Panc1 (cell line): ENCODE measurements at regions not wholly inside any gene's neighbourhood (a gene's known extent, or its start where the extent isn't known, plus 50 kb on each side); places are given as distances from the start of the nearest gene placed in this dataset.

ENCODE experiments used
- ATAC-seq: fragments of 200-7000 bp; cut with Tn5 transposase; 2 replicates; pipeline ENCODE4 v1.9.1; 2020; ENCODE audit warnings: mild to moderate bottlenecking, moderate library complexity
- BruUV-seq: library from RNA; stranded (reverse); fragments of 400-500 nt; replicated peaks from 2 replicates; lab custom pipeline; 2021; lab: Mats Ljungman, UMichigan
- CTCF ChIA-PET: fragments of 300-600 bp; sonication (Branson Sonifier 250); formaldehyde crosslinking; loops from one replicate; lab custom pipeline; 2022; ENCODE audit warnings: antibody characterized with exemption; lab: Charles Lee
- POLR2A ChIA-PET: fragments of 300-600 bp; sonication (Branson Sonifier 250); formaldehyde crosslinking; loops from one replicate; lab custom pipeline; 2022; ENCODE audit warnings: antibody characterized with exemption; lab: Charles Lee
- DNase-seq: peaks from one replicate; pipeline ENCODE4 v3.0.0-alpha.2; 2010; ENCODE audit warnings: low read depth, low spot score
- H3K27ac ChIP-seq: 2 replicates; pipeline ENCODE4 v1.5.1; 2011; ENCODE audit warnings: mild to moderate bottlenecking, low read length, inconsistent platforms
- H3K27me3 ChIP-seq: fragments of 200-500 bp; sonication (Bioruptor generic); 2 replicates; pipeline ENCODE4 v1.6.0; 2014; ENCODE audit warnings: low read length, inconsistent platforms; ENCODE audit not compliant: control insufficient read depth, insufficient read depth
- H3K36me3 ChIP-seq: fragments of 200-500 bp; sonication (Bioruptor generic); 2 replicates; pipeline ENCODE4 v1.5.1; 2014; ENCODE audit warnings: inconsistent platforms, mild to moderate bottlenecking, low read length, moderate library complexity; ENCODE audit not compliant: control insufficient read depth, insufficient read depth
- H3K4me1 ChIP-seq: 2 replicates; pipeline ENCODE4 v1.5.1; 2011; ENCODE audit warnings: inconsistent platforms, mild to moderate bottlenecking, low read length, moderate library complexity; ENCODE audit not compliant: control insufficient read depth, insufficient read depth
- H3K4me3 ChIP-seq, 2 experiments: 2 replicates each; pipeline ENCODE4 v1.5.1; 2011 to 2012; ENCODE audit warnings: low read depth in 2 of 2, low read length in 2 of 2, mild to moderate bottlenecking in 2 of 2, inconsistent platforms in 1 of 2, moderate library complexity in 1 of 2
- H3K9me3 ChIP-seq: fragments of 200-500 bp; sonication (Bioruptor generic); 2 replicates; pipeline ENCODE4 v1.5.1; 2014; ENCODE audit warnings: low read depth, mild to moderate bottlenecking, inconsistent platforms, low read length, moderate library complexity; ENCODE audit not compliant: control insufficient read depth, insufficient read depth
- CTCF ChIP-seq: fragments of 450-650 bp; IDR thresholded peaks from 2 replicates; pipeline ENCODE4 v1.5.1; 2017; ENCODE audit warnings: mild to moderate bottlenecking
- POLR2AphosphoS5 ChIP-seq: IDR thresholded peaks from 2 replicates; pipeline ENCODE4 v1.6.1; 2012; ENCODE audit warnings: mild to moderate bottlenecking, low read depth, low read length, moderate library complexity
- REST ChIP-seq, 2 experiments: IDR thresholded peaks; 2 replicates each; pipeline ENCODE4 v1.6.1; 2011 to 2012; ENCODE audit warnings: low read depth in 2 of 2, control low read depth in 1 of 2, low read length in 1 of 2, mild to moderate bottlenecking in 1 of 2, moderate library complexity in 1 of 2; ENCODE audit not compliant: insufficient read depth in 1 of 2
- SIN3A ChIP-seq: IDR thresholded peaks from 2 replicates; pipeline ENCODE4 v1.6.1; 2012; ENCODE audit warnings: low read depth, mild to moderate bottlenecking, low read length, moderate library complexity, borderline replicate concordance; ENCODE audit not compliant: insufficient read depth
- TCF7L2 ChIP-seq: IDR thresholded peaks from 2 replicates; pipeline ENCODE4 v1.6.1; 2011; ENCODE audit warnings: mild to moderate bottlenecking, low read depth, low read length, inconsistent platforms
- in situ Hi-C: cut with HindIII; loops from 2 replicates; pipeline ENCODE4 v1.10.0; 2016; ENCODE audit warnings: low sequenced_read_pairs, low pct_unique_long_range_greater_than_20kb
- intact Hi-C: fragments of 100-400 bp; cut with micrococcal nuclease; formaldehyde crosslinking; loops from one replicate; pipeline ENCODE4 v1.10.0; 2022; ENCODE audit not compliant: unreplicated experiment

DNA sequence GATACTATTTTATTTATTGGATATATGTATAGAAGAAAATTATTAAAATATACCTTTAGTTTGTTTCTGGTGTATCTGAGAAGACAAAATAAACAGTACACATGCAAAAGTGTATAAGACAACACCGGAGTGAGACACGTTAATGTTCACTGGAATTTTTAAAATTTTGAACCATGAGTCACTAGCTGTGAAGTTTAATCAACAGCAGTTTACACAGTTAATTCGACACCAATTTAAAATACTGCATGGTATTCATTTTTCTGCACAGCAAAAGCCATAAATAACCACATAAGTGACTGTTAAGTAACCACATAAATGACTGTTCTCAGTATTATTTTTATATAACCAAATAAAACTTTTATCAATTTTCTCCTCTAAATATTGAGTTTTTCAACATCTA, 418.7 kb upstream of the NBEA start:
- Histone ChIP-seq H3K4me3 (no peak overlapping the region), H3K9me3 (no peaks in the 10 kb centered on the region), H3K4me1 (no peaks in the 10 kb centered on the region), H3K27me3 (no peaks in the 10 kb centered on the region), H3K36me3 (no peaks in the 10 kb centered on the region), H3K27ac (no peak overlapping the region)
- in situ Hi-C loops (no loop called here), intact Hi-C loops (no loop called here)
- DNase-seq (no peak), ATAC-seq (no peak)
- ChIA-PET POLR2A (no interaction called here), CTCF (no interaction called here)
- TF ChIP-seq REST (IDR thresholded peaks at IDR 0.05; ENCODE audit: insufficient read depth in 1 of 2, low read depth in 2 of 2, low read length in 1 of 2): no peak
- BruUV-seq: no TSS peak

GRCh38 chr13:34533941-34534340, 408.1 kb upstream of the NBEA start:
- POLR2A ChIA-PET: no interaction called here
- Histone ChIP-seq H3K9me3 (no peaks in the 10 kb centered on the region), H3K36me3 (no peaks in the 10 kb centered on the region), H3K4me3 (no peak overlapping the region), H3K27ac (no peak overlapping the region), H3K4me1 (no peaks in the 10 kb centered on the region), H3K27me3 (no peaks in the 10 kb centered on the region)
- no peak for TF ChIP-seq SIN3A
- no peak for TF ChIP-seq CTCF
- no peak for TF ChIP-seq POLR2AphosphoS5
- TF ChIP-seq REST (IDR thresholded peaks at IDR 0.05; ENCODE audit: insufficient read depth in 1 of 2, low read depth in 2 of 2, low read length in 1 of 2): no peak
- no peak for TF ChIP-seq TCF7L2
- BruUV-seq: no TSS peak
- no peak for DNase-seq
- in situ Hi-C loops (no loop called here), intact Hi-C loops (no loop called here)
- CTCF ChIA-PET: no interaction called here
- ATAC-seq: no peak
